Tibial artery (tissue), 4 donors: ENCODE measurements at regions not wholly inside any gene's neighbourhood (a gene's known extent, or its start where the extent isn't known, plus 50 kb on each side); places are given as distances from the start of the nearest gene placed in this dataset.

Source experiments
- DNase-seq, 2 donors: peaks; one replicate each; pipeline ENCODE4 v3.0.0-alpha.2; 2019
- H3K27ac ChIP-seq, 2 donors: fragments of 200-600 bp; sonication (generic) in 1 of 2; 1 replicate in 1 of 2; 2 replicates in 1 of 2; pipeline ENCODE4 v1.5.1; 2018 to 2019; ENCODE audit warnings: mild to moderate bottlenecking in 1 of 2
- H3K27me3 ChIP-seq, 2 donors: fragments of 200-600 bp; sonication (generic) in 1 of 2; one replicate each; pipeline versions ENCODE4 v1.5.1 to v1.6.0; 2016 to 2019
- H3K36me3 ChIP-seq, 3 donors: fragments of 200-600 bp; sonication (generic) in 2 of 3; one replicate each; pipeline ENCODE4 v1.5.1; 2016 to 2019; ENCODE audit warnings: mild to moderate bottlenecking in 2 of 3
- H3K4me1 ChIP-seq, 4 donors: fragments of 200-600 bp; sonication (generic) in 2 of 4; 1 replicate in 3 of 4; 2 replicates in 1 of 4; pipeline ENCODE4 v1.5.1; 2016 to 2019
- H3K4me3 ChIP-seq, 2 donors: fragments of 200-600 bp; sonication (generic) in 1 of 2; 1 replicate in 1 of 2; 2 replicates in 1 of 2; pipeline ENCODE4 v1.5.1; 2018 to 2019; ENCODE audit warnings: mild to moderate bottlenecking in 2 of 2
- H3K9me3 ChIP-seq, 3 donors: fragments of 200-600 bp; sonication (generic) in 1 of 3; one replicate each; pipeline ENCODE4 v1.5.1; 2016 to 2019
- CTCF ChIP-seq, 2 experiments: fragments of 200-600 bp in 1 of 2; fragments of 450-650 bp in 1 of 2; IDR thresholded peaks; one replicate each; pipeline ENCODE4 v1.5.1; 2017 to 2019; ENCODE audit warnings: antibody characterized with exemption in 2 of 2, mild to moderate bottlenecking in 1 of 2, moderate library complexity in 1 of 2
- intact Hi-C: fragments of 100-400 bp; cut with DNase I; formaldehyde crosslinking; loops from one replicate; pipeline ENCODE4 v1.15.0; 2023; ENCODE audit warnings: low total_unique reads

GRCh38 chr11:29486301-29486700 lies 530.5 kb downstream of the KCNA4 start:
- no peak overlapping the region for H3K4me3 ChIP-seq
- DNase-seq: no peak
- intact Hi-C loops: no loop called here
- no peaks in the 10 kb centered on the region for H3K4me1 ChIP-seq
- no peak for TF ChIP-seq CTCF (IDR thresholded peaks at IDR 0.05)
- no peak overlapping the region for H3K27ac ChIP-seq
- no peaks in the 10 kb centered on the region for H3K36me3 ChIP-seq
- no peaks in the 10 kb centered on the region for H3K9me3 ChIP-seq
- no peaks in the 10 kb centered on the region for H3K27me3 ChIP-seq

GRCh38 chr11:29485641-29486040 lies 531.2 kb downstream of the KCNA4 start:
- no peak for DNase-seq
- TF ChIP-seq CTCF (IDR thresholded peaks at IDR 0.05): no peak
- no peak overlapping the region for H3K4me3 ChIP-seq
- H3K27ac ChIP-seq: no peak overlapping the region
- H3K27me3 ChIP-seq: no peaks in the 10 kb centered on the region
- no peaks in the 10 kb centered on the region for H3K36me3 ChIP-seq
- intact Hi-C loops: no loop called here
- H3K4me1 ChIP-seq: no peaks in the 10 kb centered on the region
- no peaks in the 10 kb centered on the region for H3K9me3 ChIP-seq

- Histone ChIP-seq H3K36me3 (no peaks in the 10 kb centered on the region), H3K27ac (no peak overlapping the region), H3K4me1 (no peaks in the 10 kb centered on the region), H3K27me3 (no peaks in the 10 kb centered on the region), H3K9me3 (no peaks in the 10 kb centered on the region), H3K4me3 (no peak overlapping the region)
- TF ChIP-seq CTCF (IDR thresholded peaks at IDR 0.05): no peak
- no peak for DNase-seq
- intact Hi-C loops: no loop called here
Measured at GRCh38 chr11:29484548-29484947, 532.3 kb downstream of the KCNA4 start.

- no peaks in the 10 kb centered on the region for H3K36me3 ChIP-seq
- H3K4me1 ChIP-seq: no peaks in the 10 kb centered on the region
- intact Hi-C loops: no loop called here
- no peak for TF ChIP-seq CTCF (IDR thresholded peaks at IDR 0.05)
- H3K9me3 ChIP-seq: no peaks in the 10 kb centered on the region
- DNase-seq: no peak
- H3K4me3 ChIP-seq: no peak overlapping the region
- no peak overlapping the region for H3K27ac ChIP-seq
- no peaks in the 10 kb centered on the region for H3K27me3 ChIP-seq
Measured at GRCh38 chr11:29483831-29484230, 533.0 kb downstream of the KCNA4 start.

GRCh38 chr11:29482510-29482909 lies 534.3 kb downstream of the KCNA4 start:
- no peak overlapping the region for H3K4me3 ChIP-seq
- intact Hi-C loops: no loop called here
- no peak for DNase-seq

More at GRCh38 chr11:29482510-29482909, 534.3 kb downstream of the KCNA4 start:
- Histone ChIP-seq H3K27ac (no peak overlapping the region), H3K4me1 (no peaks in the 10 kb centered on the region), H3K27me3 (no peaks in the 10 kb centered on the region), H3K9me3 (no peaks in the 10 kb centered on the region), H3K36me3 (no peaks in the 10 kb centered on the region)
- no peak for TF ChIP-seq CTCF (IDR thresholded peaks at IDR 0.05)
